ENCODE measurements at regions not wholly inside any gene's neighbourhood (a gene's known extent, or its start where the extent isn't known, plus 50 kb on each side); places are given as distances from the start of the nearest gene placed in this dataset.

DNA sequence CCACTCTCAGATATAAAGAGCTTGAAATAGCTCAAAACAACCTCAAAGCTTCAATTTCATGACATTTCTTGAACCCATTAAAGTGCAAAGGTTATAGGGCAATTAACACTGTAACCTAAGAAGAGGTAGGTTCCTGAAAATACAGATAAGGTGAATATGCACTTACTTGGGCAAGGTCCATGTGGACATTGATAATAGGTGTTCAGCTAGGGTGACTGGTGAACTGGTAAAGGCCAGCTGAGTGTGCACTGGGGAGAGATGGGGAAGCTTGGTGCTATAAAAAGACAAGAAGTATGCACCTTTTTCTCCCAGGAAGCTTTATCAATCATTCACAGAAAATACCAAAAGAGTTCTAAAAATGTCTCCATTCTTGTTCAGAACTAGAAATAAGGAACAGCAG lies 418.6 kb downstream of the SLC16A7 start:
- H3K4me1 ChIP-seq (ENCODE audit: control insufficient read depth, insufficient read depth, low read length), result no peaks in the 10 kb centered on the region
- DNase-seq (ENCODE audit: low read depth in 4 of 6, low spot score in 6 of 6), result no peak
- no peaks in the 10 kb centered on the region for H3K36me3 ChIP-seq (ENCODE audit: control insufficient read depth, insufficient read depth, low read length)
- H3K9me3 ChIP-seq (ENCODE audit: control insufficient read depth, insufficient read depth, low read length), result no peaks in the 10 kb centered on the region
- H3K27me3 ChIP-seq (ENCODE audit: control insufficient read depth, insufficient read depth, low read length), result no peaks in the 10 kb centered on the region
- no peak overlapping the region for H3K27ac ChIP-seq (ENCODE audit: low read depth, low read length)
- no peak overlapping the region for H3K4me3 ChIP-seq (ENCODE audit: low read depth, low read length)

DNA sequence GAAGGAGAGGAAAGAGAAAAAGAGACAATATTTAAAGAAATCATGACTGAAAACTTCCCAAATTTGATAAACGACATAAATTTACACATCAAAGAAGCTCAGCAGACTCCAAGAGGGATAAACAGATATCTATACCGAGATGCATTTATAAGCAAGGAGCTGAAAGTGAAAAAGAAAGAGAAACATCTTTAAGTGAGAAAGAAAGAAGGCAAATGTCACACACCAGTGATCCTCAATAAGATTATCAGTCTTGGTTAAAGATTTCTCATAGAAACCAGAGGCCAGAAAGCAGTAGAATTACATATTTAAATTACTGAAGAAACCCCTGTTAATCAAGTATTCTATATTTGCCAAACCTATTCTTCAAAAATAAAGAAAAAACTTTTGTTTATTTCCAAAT lies 424.2 kb downstream of the SLC16A7 start:
- no peaks in the 10 kb centered on the region for H3K36me3 ChIP-seq (ENCODE audit: control insufficient read depth, insufficient read depth, low read length)
- H3K4me3 ChIP-seq (ENCODE audit: low read depth, low read length), result no peak overlapping the region
- no peak for DNase-seq (ENCODE audit: low read depth in 4 of 6, low spot score in 6 of 6)
- no peaks in the 10 kb centered on the region for H3K27me3 ChIP-seq (ENCODE audit: control insufficient read depth, insufficient read depth, low read length)
- no peaks in the 10 kb centered on the region for H3K9me3 ChIP-seq (ENCODE audit: control insufficient read depth, insufficient read depth, low read length)
- no peaks in the 10 kb centered on the region for H3K4me1 ChIP-seq (ENCODE audit: control insufficient read depth, insufficient read depth, low read length)
- WGBS (ENCODE audit: insufficient coverage), result no CpG with 5 or more reads among the region's 2 CpGs
- no peak overlapping the region for H3K27ac ChIP-seq (ENCODE audit: low read depth, low read length)

DNA sequence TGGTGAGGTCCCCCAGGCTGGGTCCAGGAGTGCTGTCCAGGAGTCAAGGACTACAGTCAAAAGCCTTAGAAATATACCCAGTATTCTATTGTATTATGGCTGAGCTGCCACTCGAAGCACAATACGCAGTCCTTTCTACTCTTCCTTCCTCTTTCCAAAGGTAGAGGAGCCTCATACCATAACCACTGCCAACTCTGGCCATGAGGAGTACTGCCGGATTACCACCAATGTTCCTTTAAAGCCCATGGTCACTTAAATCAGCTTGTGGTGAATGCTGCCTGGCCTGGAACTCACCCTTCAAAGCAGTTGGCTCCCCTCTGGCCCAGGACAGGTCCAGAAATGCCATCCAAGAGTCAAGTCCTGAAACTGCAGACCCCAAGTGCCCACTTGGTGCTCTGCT lies 425.4 kb downstream of the SLC16A7 start:
- H3K4me3 ChIP-seq (ENCODE audit: low read depth, low read length), result no peak overlapping the region
- no peaks in the 10 kb centered on the region for H3K27me3 ChIP-seq (ENCODE audit: control insufficient read depth, insufficient read depth, low read length)
- no peaks in the 10 kb centered on the region for H3K4me1 ChIP-seq (ENCODE audit: control insufficient read depth, insufficient read depth, low read length)
- no peaks in the 10 kb centered on the region for H3K36me3 ChIP-seq (ENCODE audit: control insufficient read depth, insufficient read depth, low read length)
- no peak for DNase-seq (ENCODE audit: low read depth in 4 of 6, low spot score in 6 of 6)
- no peak overlapping the region for H3K27ac ChIP-seq (ENCODE audit: low read depth, low read length)
- WGBS (ENCODE audit: insufficient coverage), result 100% methylated on average over 1 of the region's 3 CpGs
- no peaks in the 10 kb centered on the region for H3K9me3 ChIP-seq (ENCODE audit: control insufficient read depth, insufficient read depth, low read length)

DNA sequence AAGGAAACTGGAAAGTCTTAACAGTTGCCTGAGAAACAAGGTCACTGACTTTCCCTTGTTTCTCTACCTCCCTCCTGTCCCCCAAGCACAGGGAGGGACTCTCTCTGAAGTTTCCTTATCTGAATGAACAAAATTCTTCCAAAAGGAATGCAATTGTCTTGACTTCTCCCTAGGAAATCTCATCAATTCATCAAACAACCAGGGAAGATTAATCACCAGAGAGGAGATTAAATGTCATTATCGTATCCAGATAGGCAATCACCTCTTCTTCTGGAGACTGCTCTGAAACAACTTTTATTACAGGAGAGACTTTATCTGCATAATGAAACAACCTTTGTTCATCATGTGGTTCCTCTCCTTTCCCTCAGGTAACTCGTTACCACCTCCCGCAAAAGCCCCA lies 431.4 kb downstream of the SLC16A7 start:
- Histone ChIP-seq H3K4me3 (ENCODE audit: low read depth, low read length) (no peak overlapping the region), H3K27ac (ENCODE audit: low read depth, low read length) (no peak overlapping the region), H3K36me3 (ENCODE audit: control insufficient read depth, insufficient read depth, low read length) (no peaks in the 10 kb centered on the region), H3K4me1 (ENCODE audit: control insufficient read depth, insufficient read depth, low read length) (no peaks in the 10 kb centered on the region), H3K27me3 (ENCODE audit: control insufficient read depth, insufficient read depth, low read length) (no peaks in the 10 kb centered on the region), H3K9me3 (ENCODE audit: control insufficient read depth, insufficient read depth, low read length) (no peaks in the 10 kb centered on the region)
- no peak for DNase-seq (ENCODE audit: low read depth in 4 of 6, low spot score in 6 of 6)
- WGBS (ENCODE audit: insufficient coverage), result 75% methylated on average over 2 of the region's 3 CpGs

DNA sequence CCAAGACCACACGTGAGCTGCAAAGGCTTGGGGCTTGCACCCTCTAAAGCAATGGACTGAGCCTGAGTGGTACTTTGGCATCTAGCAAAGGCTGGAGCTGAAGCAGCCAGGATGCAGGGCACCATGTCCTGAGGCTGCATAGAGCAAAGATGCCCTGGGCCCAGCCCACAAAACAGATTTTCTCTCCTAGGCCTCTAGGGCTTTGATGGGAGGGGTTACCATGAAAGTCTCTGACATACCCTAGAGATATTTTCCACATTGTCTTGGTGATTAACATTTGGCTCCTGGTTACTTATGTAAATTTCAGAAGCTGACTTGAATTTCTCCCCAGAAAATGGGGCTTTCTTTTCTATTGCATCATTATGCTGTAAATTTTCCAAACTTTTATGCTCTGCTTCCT lies 438.3 kb downstream of the SLC16A7 start:
- WGBS (ENCODE audit: insufficient coverage), result 77% methylated on average over 1 of the region's 1 CpG
- H3K27ac ChIP-seq (ENCODE audit: low read depth, low read length), result no peak overlapping the region
- H3K9me3 ChIP-seq (ENCODE audit: control insufficient read depth, insufficient read depth, low read length), result peaks cover 2% of the 10 kb centered on the region
- H3K4me3 ChIP-seq (ENCODE audit: low read depth, low read length), result no peak overlapping the region
- no peaks in the 10 kb centered on the region for H3K27me3 ChIP-seq (ENCODE audit: control insufficient read depth, insufficient read depth, low read length)
- no peaks in the 10 kb centered on the region for H3K4me1 ChIP-seq (ENCODE audit: control insufficient read depth, insufficient read depth, low read length)
- DNase-seq (ENCODE audit: low read depth in 4 of 6, low spot score in 6 of 6), result no peak
- H3K36me3 ChIP-seq (ENCODE audit: control insufficient read depth, insufficient read depth, low read length), result no peaks in the 10 kb centered on the region

DNA sequence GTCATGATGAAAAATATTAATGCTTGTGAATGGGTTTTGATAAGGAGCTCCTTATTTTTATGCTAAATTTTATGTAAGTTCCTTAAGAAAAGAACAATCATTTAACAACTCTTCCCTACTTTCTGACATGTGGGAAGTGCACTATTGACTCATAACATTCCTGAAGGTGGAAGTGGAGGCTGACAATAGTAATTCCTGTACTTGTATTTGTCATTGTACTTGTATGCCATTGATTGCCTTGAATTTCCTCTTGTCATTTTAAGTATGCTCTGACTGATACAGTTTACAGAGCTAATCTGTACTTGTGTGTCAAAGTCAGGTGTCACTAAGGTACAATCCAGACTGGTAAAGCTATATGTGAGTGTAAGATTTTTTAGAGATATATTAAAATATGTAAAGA lies 440.0 kb downstream of the SLC16A7 start:
- DNase-seq (ENCODE audit: low read depth in 4 of 6, low spot score in 6 of 6), result no peak
- H3K4me3 ChIP-seq (ENCODE audit: low read depth, low read length), result no peak overlapping the region
- no peak overlapping the region for H3K27ac ChIP-seq (ENCODE audit: low read depth, low read length)
- no peaks in the 10 kb centered on the region for H3K36me3 ChIP-seq (ENCODE audit: control insufficient read depth, insufficient read depth, low read length)
- H3K27me3 ChIP-seq (ENCODE audit: control insufficient read depth, insufficient read depth, low read length), result no peaks in the 10 kb centered on the region
- peaks cover 2% of the 10 kb centered on the region for H3K9me3 ChIP-seq (ENCODE audit: control insufficient read depth, insufficient read depth, low read length)
- H3K4me1 ChIP-seq (ENCODE audit: control insufficient read depth, insufficient read depth, low read length), result no peaks in the 10 kb centered on the region

DNA sequence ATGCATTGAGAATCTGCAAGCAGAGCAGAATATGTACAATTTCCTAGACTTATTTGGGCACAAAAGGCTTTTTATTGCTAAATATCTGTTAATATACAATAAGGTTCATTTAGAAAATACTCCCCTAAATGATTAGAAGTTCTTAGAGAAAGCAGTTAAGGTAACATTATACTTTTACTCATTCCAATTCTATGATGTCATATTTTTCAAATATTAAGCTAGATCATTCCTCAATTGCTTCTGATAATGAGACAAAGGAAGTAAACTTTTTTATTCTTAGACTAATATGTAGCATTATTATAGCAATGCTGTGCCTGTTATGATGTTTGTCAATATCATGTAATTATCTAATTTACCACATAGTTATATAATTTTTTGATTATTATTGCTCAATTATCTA lies 447.0 kb downstream of the SLC16A7 start:
- Histone ChIP-seq H3K4me1 (ENCODE audit: control insufficient read depth, insufficient read depth, low read length) (no peaks in the 10 kb centered on the region), H3K4me3 (ENCODE audit: low read depth, low read length) (no peak overlapping the region), H3K9me3 (ENCODE audit: control insufficient read depth, insufficient read depth, low read length) (no peaks in the 10 kb centered on the region), H3K27me3 (ENCODE audit: control insufficient read depth, insufficient read depth, low read length) (no peaks in the 10 kb centered on the region), H3K36me3 (ENCODE audit: control insufficient read depth, insufficient read depth, low read length) (no peaks in the 10 kb centered on the region), H3K27ac (ENCODE audit: low read depth, low read length) (no peak overlapping the region)
- DNase-seq (ENCODE audit: low read depth in 4 of 6, low spot score in 6 of 6), result no peak

DNA sequence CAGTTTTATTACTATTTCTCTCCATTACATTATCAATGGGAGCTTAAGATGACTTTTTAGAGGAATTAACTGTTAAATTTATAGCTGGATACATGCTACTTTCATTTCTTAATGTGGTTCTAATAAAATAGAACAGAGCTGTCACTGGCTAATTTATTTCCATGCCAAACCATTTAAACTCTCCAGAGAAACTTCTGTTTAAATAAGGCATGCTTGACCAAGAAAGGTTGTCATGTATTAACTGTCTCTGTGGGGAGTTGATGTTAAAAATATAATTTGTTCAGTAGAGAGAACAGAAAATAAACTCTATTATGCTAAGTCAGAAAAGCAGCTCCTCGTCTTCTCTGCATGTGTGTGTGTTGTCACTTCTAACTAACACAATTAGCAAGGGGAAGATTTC lies 447.4 kb downstream of the SLC16A7 start:
- Histone ChIP-seq H3K27ac (ENCODE audit: low read depth, low read length) (no peak overlapping the region), H3K4me3 (ENCODE audit: low read depth, low read length) (no peak overlapping the region), H3K4me1 (ENCODE audit: control insufficient read depth, insufficient read depth, low read length) (no peaks in the 10 kb centered on the region), H3K27me3 (ENCODE audit: control insufficient read depth, insufficient read depth, low read length) (no peaks in the 10 kb centered on the region), H3K36me3 (ENCODE audit: control insufficient read depth, insufficient read depth, low read length) (no peaks in the 10 kb centered on the region), H3K9me3 (ENCODE audit: control insufficient read depth, insufficient read depth, low read length) (no peaks in the 10 kb centered on the region)
- peak in 2 of 6 donors; percentile 1 to 56 for DNase-seq (ENCODE audit: low read depth in 4 of 6, low spot score in 6 of 6)
- WGBS (ENCODE audit: insufficient coverage), result no CpG with 5 or more reads among the region's 1 CpG

DNA sequence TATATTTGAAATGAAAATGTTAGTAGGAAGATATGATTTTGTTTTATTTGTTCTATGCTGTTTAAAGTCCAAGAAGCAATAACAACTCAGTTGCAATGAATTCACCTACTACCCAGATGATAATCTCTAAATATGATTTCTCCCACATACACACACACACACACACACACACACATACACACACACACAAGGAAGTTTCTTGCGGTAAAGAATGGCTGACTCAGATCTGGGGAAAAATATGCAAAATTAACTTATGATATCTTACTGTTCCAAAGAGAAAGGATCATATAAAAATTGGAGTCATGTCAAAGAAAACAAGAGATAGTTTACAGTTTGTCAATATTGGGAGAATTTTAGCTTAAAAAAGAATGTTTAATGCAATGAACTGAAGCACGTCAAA lies 456.7 kb downstream of the SLC16A7 start:
- no CpG with 5 or more reads among the region's 2 CpGs for WGBS (ENCODE audit: insufficient coverage)
- Histone ChIP-seq H3K4me1 (ENCODE audit: control insufficient read depth, insufficient read depth, low read length) (no peaks in the 10 kb centered on the region), H3K9me3 (ENCODE audit: control insufficient read depth, insufficient read depth, low read length) (no peaks in the 10 kb centered on the region), H3K27ac (ENCODE audit: low read depth, low read length) (no peak overlapping the region), H3K36me3 (ENCODE audit: control insufficient read depth, insufficient read depth, low read length) (no peaks in the 10 kb centered on the region), H3K4me3 (ENCODE audit: low read depth, low read length) (no peak overlapping the region), H3K27me3 (ENCODE audit: control insufficient read depth, insufficient read depth, low read length) (no peaks in the 10 kb centered on the region)
- no peak for DNase-seq (ENCODE audit: low read depth in 4 of 6, low spot score in 6 of 6)

DNA sequence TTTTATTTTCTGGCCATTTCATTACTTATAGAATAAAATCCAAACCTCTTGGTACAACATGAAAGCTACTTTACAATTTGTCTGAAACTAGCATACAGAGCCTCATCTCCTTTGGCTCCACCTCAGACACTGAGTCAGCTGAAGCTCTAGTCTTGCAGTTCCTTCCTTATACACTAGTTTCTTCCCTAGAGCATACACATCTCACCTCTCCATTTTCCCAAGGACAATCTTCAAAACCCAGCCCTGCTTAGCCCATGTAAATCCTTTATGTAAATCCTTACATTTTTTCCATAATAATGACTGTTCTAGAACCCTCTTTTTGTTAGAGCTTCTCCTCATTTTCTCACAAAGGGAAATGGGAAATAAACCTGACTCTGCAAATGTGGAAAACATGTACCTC lies 463.4 kb downstream of the SLC16A7 start:
- Histone ChIP-seq H3K9me3 (ENCODE audit: control insufficient read depth, insufficient read depth, low read length) (no peaks in the 10 kb centered on the region), H3K27me3 (ENCODE audit: control insufficient read depth, insufficient read depth, low read length) (no peaks in the 10 kb centered on the region), H3K36me3 (ENCODE audit: control insufficient read depth, insufficient read depth, low read length) (no peaks in the 10 kb centered on the region), H3K27ac (ENCODE audit: low read depth, low read length) (no peak overlapping the region), H3K4me1 (ENCODE audit: control insufficient read depth, insufficient read depth, low read length) (no peaks in the 10 kb centered on the region), H3K4me3 (ENCODE audit: low read depth, low read length) (no peak overlapping the region)
- no peak for DNase-seq (ENCODE audit: low read depth in 4 of 6, low spot score in 6 of 6)

DNA sequence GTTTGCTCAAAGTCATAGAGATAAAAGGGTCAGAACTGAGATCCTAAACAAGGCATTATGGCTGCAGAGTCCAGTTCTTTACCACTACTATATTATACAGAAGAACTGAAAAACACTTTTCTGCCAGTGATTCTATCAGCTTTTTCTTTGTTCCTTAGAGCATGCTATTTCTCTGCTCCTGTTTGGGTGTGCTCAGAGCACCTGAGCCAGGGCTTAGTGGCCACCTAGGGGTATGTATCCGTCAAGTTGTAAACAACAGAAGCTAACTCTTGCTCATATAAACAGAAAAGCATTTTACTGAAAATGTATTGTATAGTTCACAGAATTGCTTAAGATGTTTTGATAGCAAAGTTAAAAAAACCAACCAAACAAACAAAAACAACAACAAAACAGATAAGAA lies 470.8 kb downstream of the SLC16A7 start:
- no peak for DNase-seq (ENCODE audit: low read depth in 4 of 6, low spot score in 6 of 6)
- no CpG with 5 or more reads among the region's 1 CpG for WGBS (ENCODE audit: insufficient coverage)
- no peaks in the 10 kb centered on the region for H3K36me3 ChIP-seq (ENCODE audit: control insufficient read depth, insufficient read depth, low read length)
- no peak overlapping the region for H3K27ac ChIP-seq (ENCODE audit: low read depth, low read length)
- H3K4me3 ChIP-seq (ENCODE audit: low read depth, low read length), result no peak overlapping the region
- H3K4me1 ChIP-seq (ENCODE audit: control insufficient read depth, insufficient read depth, low read length), result no peaks in the 10 kb centered on the region
- H3K27me3 ChIP-seq (ENCODE audit: control insufficient read depth, insufficient read depth, low read length), result no peaks in the 10 kb centered on the region
- H3K9me3 ChIP-seq (ENCODE audit: control insufficient read depth, insufficient read depth, low read length), result peaks cover 1% of the 10 kb centered on the region
